ENCODE measurements at regions not wholly inside any gene's neighbourhood (a gene's known extent, or its start where the extent isn't known, plus 50 kb on each side); places are given as distances from the start of the nearest gene placed in this dataset.

GRCh38 chr2:75810611-75811330 lies 100.1 kb upstream of the GCFC2 start:
- DNase-seq (ENCODE audit: low spot score) = no peak

GRCh38 chr2:75808793-75809535 lies 98.2 kb upstream of the GCFC2 start:
- no peak for DNase-seq (ENCODE audit: low spot score)

- no peak for DNase-seq (ENCODE audit: low spot score)
Measured at GRCh38 chr2:75807992-75808391, 97.3 kb upstream of the GCFC2 start.

- no peak for DNase-seq (ENCODE audit: low spot score)
Measured at GRCh38 chr2:75801234-75801982, 90.7 kb upstream of the GCFC2 start.

- no peak for DNase-seq (ENCODE audit: low spot score)
Measured at GRCh38 chr2:75800456-75800855, 89.7 kb upstream of the GCFC2 start.

- DNase-seq (ENCODE audit: low spot score) = no peak
Measured at GRCh38 chr2:75799859-75800258, 89.1 kb upstream of the GCFC2 start.

- DNase-seq (ENCODE audit: low spot score) = no peak
Measured at GRCh38 chr2:75798569-75798968, 87.9 kb upstream of the GCFC2 start.

- DNase-seq (ENCODE audit: low spot score) = no peak
Measured at GRCh38 chr2:75792996-75793395, 82.3 kb upstream of the GCFC2 start.

GRCh38 chr2:75792146-75792545 lies 81.4 kb upstream of the GCFC2 start:
- DNase-seq (ENCODE audit: low spot score) = no peak

GRCh38 chr2:75790814-75791467 lies 80.2 kb upstream of the GCFC2 start:
- no peak for DNase-seq (ENCODE audit: low spot score)

GRCh38 chr2:75790121-75790813 lies 79.6 kb upstream of the GCFC2 start:
- DNase-seq (ENCODE audit: low spot score) = no peak

- DNase-seq (ENCODE audit: low spot score) = peak; percentile 13
Measured at GRCh38 chr2:75788902-75789301, 78.2 kb upstream of the GCFC2 start.

GRCh38 chr2:75788154-75788553 lies 77.4 kb upstream of the GCFC2 start:
- no peak for DNase-seq (ENCODE audit: low spot score)

- peak; percentile 61 for DNase-seq (ENCODE audit: low spot score)
Measured at GRCh38 chr2:75787532-75788132, 76.9 kb upstream of the GCFC2 start.

GRCh38 chr2:75775311-75775823 lies 64.7 kb upstream of the GCFC2 start:
- no peak for DNase-seq (ENCODE audit: low spot score)

- DNase-seq (ENCODE audit: low spot score) = no peak
Measured at GRCh38 chr2:75772908-75773630, 62.4 kb upstream of the GCFC2 start.

- no peak for DNase-seq (ENCODE audit: low spot score)
Measured at GRCh38 chr2:75765798-75766197, 55.1 kb upstream of the GCFC2 start.

GRCh38 chr2:75764611-75765010 lies 53.9 kb upstream of the GCFC2 start:
- no peak for DNase-seq (ENCODE audit: low spot score)

Measured in H4 (cell line).